Naive thymus-derived CD4-positive, alpha-beta T cell (primary cell): ENCODE measurements at regions not wholly inside any gene's neighbourhood (a gene's known extent, or its start where the extent isn't known, plus 50 kb on each side); places are given as distances from the start of the nearest gene placed in this dataset.

Experiments
- ATAC-seq: fragments of 150-1000 bp; cut with Tn5 transposase; 2 replicates; pipeline ENCODE4 v1.10.0; 2021; ENCODE audit warnings: mild to moderate bottlenecking, moderate library complexity
- CTCF ChIA-PET: fragments of 350-600 bp; sonication (Branson Sonifier 250); formaldehyde crosslinking; loops from one replicate; lab custom pipeline; 2021; ENCODE audit warnings: antibody characterized with exemption; lab: Charles Lee
- POLR2A ChIA-PET: fragments of 350-600 bp; sonication (Branson Sonifier 250); formaldehyde crosslinking; loops from one replicate; lab custom pipeline; 2021; ENCODE audit warnings: antibody characterized with exemption, inconsistent platforms; lab: Charles Lee
- DNase-seq, 9 donors: peaks; one replicate each; pipeline versions ENCODE4 v3.0.0 to v3.0.0-alpha.2; 2020 to 2022; ENCODE audit warnings: mixed read lengths in 1 of 9
- H3K27ac ChIP-seq: one replicate; pipeline ENCODE4 v1.7.0; 2013; ENCODE audit warnings: mild to moderate bottlenecking, low read depth, low read length, moderate library complexity
- H3K27me3 ChIP-seq, 2 donors: one replicate each; pipeline ENCODE4 v1.7.0; 2013; ENCODE audit warnings: low read length in 2 of 2, mild to moderate bottlenecking in 2 of 2, moderate library complexity in 2 of 2; ENCODE audit not compliant: control insufficient read depth in 2 of 2, insufficient read depth in 2 of 2
- H3K36me3 ChIP-seq, 3 experiments: 1 replicate in 2 of 3; 2 replicates in 1 of 3; pipeline ENCODE4 v1.7.0; 2013; ENCODE audit warnings: low read length in 3 of 3, mild to moderate bottlenecking in 3 of 3, moderate library complexity in 1 of 3; ENCODE audit not compliant: insufficient read depth in 3 of 3, control insufficient read depth in 2 of 3
- H3K4me1 ChIP-seq, 2 donors: one replicate each; pipeline ENCODE4 v1.7.0; 2013; ENCODE audit warnings: low read length in 2 of 2, mild to moderate bottlenecking in 2 of 2, moderate library complexity in 1 of 2; ENCODE audit not compliant: control insufficient read depth in 2 of 2, insufficient read depth in 2 of 2
- H3K4me3 ChIP-seq: 2 replicates; pipeline ENCODE4 v1.7.0; 2013; ENCODE audit warnings: mild to moderate bottlenecking, low read length
- H3K9me3 ChIP-seq, 3 experiments: 1 replicate in 2 of 3; 2 replicates in 1 of 3; pipeline ENCODE4 v1.7.0; 2013; ENCODE audit warnings: low read length in 3 of 3; ENCODE audit not compliant: control insufficient read depth in 2 of 3
- H3K27ac Mint-ChIP-seq, 9 donors: one replicate each; pipeline ENCODE4 v1.8.0; 2020 to 2022; ENCODE audit warnings: mixed read lengths in 9 of 9, mild to moderate bottlenecking in 8 of 9, moderate library complexity in 5 of 9, inconsistent platforms in 2 of 9
- H3K27me3 Mint-ChIP-seq, 5 donors: one replicate each; pipeline ENCODE4 v1.8.0; 2021 to 2022; ENCODE audit warnings: mixed read lengths in 5 of 5, mild to moderate bottlenecking in 1 of 5
- H3K36me3 Mint-ChIP-seq, 5 donors: one replicate each; pipeline ENCODE4 v1.8.0; 2020 to 2022; ENCODE audit warnings: mixed read lengths in 5 of 5, mild to moderate bottlenecking in 3 of 5, inconsistent platforms in 1 of 5
- H3K4me1 Mint-ChIP-seq, 7 donors: one replicate each; pipeline ENCODE4 v1.8.0; 2020 to 2022; ENCODE audit warnings: mixed read lengths in 7 of 7, mild to moderate bottlenecking in 3 of 7, inconsistent platforms in 1 of 7
- H3K4me3 Mint-ChIP-seq, 10 donors: one replicate each; pipeline ENCODE4 v1.8.0; 2020 to 2022; ENCODE audit warnings: mild to moderate bottlenecking in 10 of 10, mixed read lengths in 10 of 10, moderate library complexity in 6 of 10, inconsistent platforms in 2 of 10
- H3K9me3 Mint-ChIP-seq, 11 donors: one replicate each; pipeline ENCODE4 v1.8.0; 2020 to 2022; ENCODE audit warnings: mixed read lengths in 11 of 11, mild to moderate bottlenecking in 4 of 11, inconsistent platforms in 1 of 11, moderate library complexity in 1 of 11
- intact Hi-C, 2 donors: fragments of 100-400 bp; cut with micrococcal nuclease; formaldehyde crosslinking; loops; one replicate each; pipeline ENCODE4 v1.15.1; 2023

DNA sequence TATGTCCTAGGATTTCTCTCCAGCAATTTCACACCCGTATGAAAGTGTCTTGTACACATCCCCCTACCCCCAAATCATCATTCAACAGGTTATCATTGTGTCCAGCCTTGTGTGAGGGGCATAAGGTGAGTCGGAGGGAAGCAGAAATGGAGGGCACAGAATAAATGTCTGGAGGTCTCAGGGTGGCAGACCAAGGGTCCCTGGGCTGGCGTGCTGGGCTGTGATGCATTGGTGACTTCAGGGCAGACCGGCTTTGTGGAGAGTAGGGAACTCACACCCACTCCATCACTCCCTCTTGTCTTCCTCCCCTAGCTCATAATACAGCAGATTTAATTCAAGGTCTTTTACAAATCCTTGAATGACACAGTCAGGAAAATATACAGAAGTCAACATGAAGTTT is 191.7 kb upstream of the PMEPA1 start:
- DNase-seq (no peak), ATAC-seq (no peak)
- H3K36me3 ChIP-seq: no peaks in the 10 kb centered on the region
- H3K27ac ChIP-seq: no peak overlapping the region
- H3K4me1 ChIP-seq: no peaks in the 10 kb centered on the region
- no peaks in the 10 kb centered on the region for H3K27me3 ChIP-seq
- H3K4me3 ChIP-seq: no peak overlapping the region
- intact Hi-C loops: no loop called here
- Mint-ChIP-seq H3K4me3 (no peak overlapping the region), H3K36me3 (no peaks in the 10 kb centered on the region), H3K27me3 (peaks cover 0 to 31% (median 25%) of the 10 kb centered on the region in 5 donors), H3K27ac (no peak overlapping the region), H3K4me1 (peaks cover 0 to 6% (median 0%) of the 10 kb centered on the region in 7 donors), H3K9me3 (no peaks in the 10 kb centered on the region)
- H3K9me3 ChIP-seq: no peaks in the 10 kb centered on the region
- POLR2A ChIA-PET: no interaction called here
- CTCF ChIA-PET: interaction anchor here (0.6 kb wide), 1 partner anchor 26 kb away, joined by 4 read pairs; no protein-coding TSS in a partner anchor

DNA sequence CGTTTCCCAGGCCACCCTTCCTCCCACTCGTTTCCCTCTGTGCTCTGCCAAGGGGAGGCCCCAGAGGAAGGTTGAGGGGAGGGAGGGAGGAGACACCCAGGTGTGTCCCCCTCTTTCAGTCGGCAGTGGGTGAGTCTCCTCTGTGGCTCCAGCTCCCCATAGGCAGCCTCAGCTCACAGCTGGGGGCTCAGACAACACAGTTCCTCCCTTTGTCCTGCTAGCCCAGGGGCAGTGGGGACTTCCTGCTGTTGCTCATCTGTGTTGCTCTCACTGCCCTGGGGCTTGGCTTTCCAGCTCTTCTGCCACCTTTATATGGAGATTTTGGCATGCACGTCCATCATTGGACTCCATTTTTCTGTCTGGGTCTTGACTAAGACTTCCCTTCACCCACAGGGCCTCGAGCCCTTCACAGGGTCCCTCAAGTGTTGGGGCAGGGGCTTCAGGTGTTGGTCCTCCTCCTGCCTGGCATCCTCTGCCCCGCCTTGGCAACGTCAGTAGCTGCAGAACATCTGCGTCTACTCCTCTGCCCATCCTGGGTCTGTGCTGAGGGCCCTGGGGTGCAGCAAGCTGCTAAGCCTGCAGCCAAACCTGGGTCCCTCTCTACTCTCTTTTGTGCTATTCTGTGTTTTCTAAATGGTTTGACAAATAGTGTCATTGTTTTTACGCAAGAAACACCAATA is 190.6 kb upstream of the PMEPA1 start:
- H3K27ac ChIP-seq: no peak overlapping the region
- H3K27me3 ChIP-seq: no peaks in the 10 kb centered on the region
- no peaks in the 10 kb centered on the region for H3K9me3 ChIP-seq
- H3K36me3 Mint-ChIP-seq: no peaks in the 10 kb centered on the region
- ChIA-PET CTCF (no interaction called here), POLR2A (no interaction called here)
- H3K9me3 Mint-ChIP-seq: no peaks in the 10 kb centered on the region
- DNase-seq (no peak), ATAC-seq (no peak)
- intact Hi-C loops: no loop called here
- peaks cover 0 to 6% (median 0%) of the 10 kb centered on the region in 7 donors for H3K4me1 Mint-ChIP-seq
- H3K27ac Mint-ChIP-seq: no peak overlapping the region
- H3K4me3 Mint-ChIP-seq: no peak overlapping the region
- H3K27me3 Mint-ChIP-seq: peaks cover 0 to 31% (median 15%) of the 10 kb centered on the region in 5 donors
- H3K4me3 ChIP-seq: no peak overlapping the region
- H3K4me1 ChIP-seq: no peaks in the 10 kb centered on the region
- no peaks in the 10 kb centered on the region for H3K36me3 ChIP-seq

DNA sequence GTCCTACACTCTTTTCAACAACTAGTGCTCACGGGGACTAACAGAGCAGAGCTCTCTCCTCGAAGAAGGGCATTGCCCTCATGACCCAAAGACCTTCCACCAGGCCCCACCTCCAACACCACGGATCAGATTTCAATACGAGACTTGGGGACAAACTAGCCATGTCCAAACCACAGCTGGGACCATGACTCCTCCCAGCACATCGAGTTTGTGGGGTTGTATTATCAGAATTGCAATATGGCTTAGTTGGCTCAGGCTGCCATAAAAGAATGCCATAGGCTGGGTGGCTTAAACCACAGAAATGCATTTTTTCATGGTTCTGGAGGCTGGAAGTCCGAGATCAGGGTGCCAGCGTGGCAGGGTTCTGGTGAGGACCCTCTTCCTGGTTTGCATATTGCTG is 189.7 kb upstream of the PMEPA1 start:
- intact Hi-C loops: no loop called here
- Histone ChIP-seq H3K27me3 (no peaks in the 10 kb centered on the region), H3K27ac (no peak overlapping the region), H3K36me3 (no peaks in the 10 kb centered on the region), H3K4me1 (no peaks in the 10 kb centered on the region), H3K4me3 (no peak overlapping the region), H3K9me3 (no peaks in the 10 kb centered on the region)
- no peaks in the 10 kb centered on the region for H3K9me3 Mint-ChIP-seq
- H3K27ac Mint-ChIP-seq: no peak overlapping the region
- peaks cover 0 to 26% (median 15%) of the 10 kb centered on the region in 5 donors for H3K27me3 Mint-ChIP-seq
- CTCF ChIA-PET: no interaction called here
- peaks cover 0 to 2% (median 0%) of the 10 kb centered on the region in 7 donors for H3K4me1 Mint-ChIP-seq
- no peak for ATAC-seq
- no peak for DNase-seq
- no peaks in the 10 kb centered on the region for H3K36me3 Mint-ChIP-seq
- no peak overlapping the region for H3K4me3 Mint-ChIP-seq
- POLR2A ChIA-PET: no interaction called here

DNA sequence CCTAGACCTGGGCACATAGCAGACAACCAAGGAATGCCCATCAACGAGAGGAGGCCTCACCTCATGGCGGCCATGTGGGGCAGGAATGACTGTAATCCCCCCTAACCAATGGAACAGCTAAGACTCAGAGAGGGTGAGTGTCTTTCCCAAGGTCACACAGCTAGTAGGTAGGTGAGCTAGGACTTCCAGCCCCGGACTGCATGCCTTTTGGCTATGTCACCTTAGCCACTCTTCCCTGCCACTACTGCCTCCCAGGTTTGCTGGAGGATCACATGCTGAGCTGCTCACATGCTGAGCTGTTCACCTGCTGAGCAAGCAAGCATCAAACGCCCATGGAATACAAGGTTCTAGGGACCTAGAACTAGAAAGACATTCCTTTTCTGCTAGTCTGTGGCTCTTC is 188.5 kb upstream of the PMEPA1 start:
- Mint-ChIP-seq H3K4me1 (peaks cover 0 to 3% (median 0%) of the 10 kb centered on the region in 7 donors), H3K4me3 (no peak overlapping the region), H3K36me3 (no peaks in the 10 kb centered on the region), H3K9me3 (peaks cover 0 to 2% (median 0%) of the 10 kb centered on the region in 11 donors), H3K27me3 (peaks cover 0 to 28% (median 22%) of the 10 kb centered on the region in 5 donors), H3K27ac (no peak overlapping the region)
- DNase-seq (no peak), ATAC-seq (no peak)
- intact Hi-C loops: no loop called here
- H3K36me3 ChIP-seq: no peaks in the 10 kb centered on the region
- no peak overlapping the region for H3K27ac ChIP-seq
- ChIA-PET POLR2A (no interaction called here), CTCF (no interaction called here)
- no peaks in the 10 kb centered on the region for H3K4me1 ChIP-seq
- no peaks in the 10 kb centered on the region for H3K27me3 ChIP-seq
- H3K4me3 ChIP-seq: no peak overlapping the region
- no peaks in the 10 kb centered on the region for H3K9me3 ChIP-seq

DNA sequence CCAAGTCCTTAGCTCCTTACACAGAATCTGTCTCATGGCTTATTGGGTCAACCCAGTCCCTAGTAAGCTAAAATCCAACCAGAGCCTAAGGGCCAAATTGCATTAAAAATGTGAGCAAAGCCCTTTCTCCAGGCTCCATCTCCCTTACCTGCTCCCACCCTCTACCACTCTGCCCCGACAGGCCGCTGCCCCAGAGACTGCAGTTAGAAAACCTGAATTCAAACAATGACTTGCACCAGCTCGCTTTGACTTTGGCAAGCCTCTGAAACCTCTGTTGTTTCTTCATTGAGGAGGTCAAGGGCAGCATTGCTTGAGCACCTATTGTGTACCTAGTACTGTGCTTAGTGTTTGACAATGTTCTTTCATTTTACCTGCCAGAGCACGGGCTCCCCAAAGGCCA is 188.1 kb upstream of the PMEPA1 start:
- peaks cover 0 to 28% (median 22%) of the 10 kb centered on the region in 5 donors for H3K27me3 Mint-ChIP-seq
- no peaks in the 10 kb centered on the region for H3K27me3 ChIP-seq
- H3K27ac ChIP-seq: no peak overlapping the region
- H3K4me1 Mint-ChIP-seq: peaks cover 0 to 3% (median 0%) of the 10 kb centered on the region in 7 donors
- peaks cover 0 to 2% (median 0%) of the 10 kb centered on the region in 11 donors for H3K9me3 Mint-ChIP-seq
- POLR2A ChIA-PET: no interaction called here
- no peaks in the 10 kb centered on the region for H3K9me3 ChIP-seq
- DNase-seq (no peak), ATAC-seq (no peak)
- intact Hi-C loops: no loop called here
- H3K36me3 ChIP-seq: no peaks in the 10 kb centered on the region
- H3K36me3 Mint-ChIP-seq: no peaks in the 10 kb centered on the region
- no peaks in the 10 kb centered on the region for H3K4me1 ChIP-seq
- H3K27ac Mint-ChIP-seq: no peak overlapping the region
- CTCF ChIA-PET: no interaction called here
- H3K4me3 Mint-ChIP-seq: no peak overlapping the region
- no peak overlapping the region for H3K4me3 ChIP-seq

DNA sequence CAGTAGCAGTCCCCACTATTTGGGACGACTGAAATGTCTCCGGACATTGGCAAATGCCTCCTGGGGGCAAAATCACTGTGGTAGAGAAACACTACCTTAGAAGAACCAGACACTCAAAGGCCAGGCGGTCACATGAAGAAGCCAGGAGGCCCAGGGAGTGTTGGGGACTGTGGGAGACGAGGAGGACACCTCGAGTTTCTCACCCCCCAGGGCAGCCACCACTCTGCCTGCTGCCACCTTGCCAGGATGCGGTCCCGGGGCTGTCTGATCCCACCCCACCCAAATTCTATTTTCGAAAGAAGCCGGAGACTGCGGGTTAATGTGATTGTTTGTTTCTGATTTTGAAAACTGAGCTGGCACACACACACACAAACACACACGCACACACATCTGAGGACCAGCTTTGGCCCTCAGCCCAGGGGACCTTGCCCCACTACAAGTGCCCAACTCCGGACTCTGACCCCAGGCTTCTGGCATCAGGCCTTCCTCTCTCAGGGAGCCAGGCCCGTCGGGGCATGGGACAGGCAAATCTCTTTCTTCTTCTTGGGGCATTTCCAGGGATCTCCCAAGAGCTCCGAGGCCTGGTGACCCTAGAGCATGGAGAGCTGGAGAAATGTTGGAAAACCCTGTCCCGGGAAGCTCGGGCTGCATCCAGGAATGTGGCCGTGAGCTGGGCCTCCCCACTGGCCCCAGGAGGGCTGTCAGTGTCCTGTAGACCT is 187.5 kb upstream of the PMEPA1 start:
- no peaks in the 10 kb centered on the region for H3K27me3 ChIP-seq
- H3K36me3 ChIP-seq: no peaks in the 10 kb centered on the region
- no peak overlapping the region for H3K4me3 ChIP-seq
- H3K27ac ChIP-seq: no peak overlapping the region
- H3K4me1 ChIP-seq: no peaks in the 10 kb centered on the region
- Mint-ChIP-seq H3K27me3 (peaks cover 0 to 28% (median 22%) of the 10 kb centered on the region in 5 donors), H3K9me3 (peaks cover 0 to 2% (median 0%) of the 10 kb centered on the region in 11 donors), H3K27ac (no peak overlapping the region), H3K4me3 (no peak overlapping the region), H3K36me3 (no peaks in the 10 kb centered on the region), H3K4me1 (peaks cover 0 to 3% (median 0%) of the 10 kb centered on the region in 7 donors)
- ChIA-PET CTCF (no interaction called here), POLR2A (no interaction called here)
- H3K9me3 ChIP-seq: no peaks in the 10 kb centered on the region
- ATAC-seq (no peak), DNase-seq (no peak)
- intact Hi-C loops: no loop called here
